ENCODE measurements at regions not wholly inside any gene's neighbourhood (a gene's known extent, or its start where the extent isn't known, plus 50 kb on each side); places are given as distances from the start of the nearest gene placed in this dataset.

DNA sequence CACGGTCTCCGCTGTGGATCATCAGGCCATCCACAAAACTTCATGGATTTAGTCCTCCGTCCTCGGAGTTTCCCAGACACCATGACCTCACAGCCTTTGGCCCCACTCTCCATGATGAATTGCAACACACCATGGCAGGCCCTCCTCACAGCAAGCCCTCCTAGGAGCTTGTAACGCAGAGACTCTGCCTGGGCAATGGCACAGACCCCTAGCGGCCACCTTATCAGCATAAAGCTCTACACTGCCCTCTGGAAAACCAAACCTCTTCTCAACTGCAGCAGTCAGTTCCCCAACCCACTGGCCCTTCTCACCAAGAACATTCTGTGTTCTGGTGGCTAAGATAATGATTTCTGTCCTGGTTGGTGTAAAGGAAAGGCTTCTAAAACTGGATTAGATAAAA lies 238.4 kb upstream of the USP15 start:
- TF ChIP-seq, protein P1, sequence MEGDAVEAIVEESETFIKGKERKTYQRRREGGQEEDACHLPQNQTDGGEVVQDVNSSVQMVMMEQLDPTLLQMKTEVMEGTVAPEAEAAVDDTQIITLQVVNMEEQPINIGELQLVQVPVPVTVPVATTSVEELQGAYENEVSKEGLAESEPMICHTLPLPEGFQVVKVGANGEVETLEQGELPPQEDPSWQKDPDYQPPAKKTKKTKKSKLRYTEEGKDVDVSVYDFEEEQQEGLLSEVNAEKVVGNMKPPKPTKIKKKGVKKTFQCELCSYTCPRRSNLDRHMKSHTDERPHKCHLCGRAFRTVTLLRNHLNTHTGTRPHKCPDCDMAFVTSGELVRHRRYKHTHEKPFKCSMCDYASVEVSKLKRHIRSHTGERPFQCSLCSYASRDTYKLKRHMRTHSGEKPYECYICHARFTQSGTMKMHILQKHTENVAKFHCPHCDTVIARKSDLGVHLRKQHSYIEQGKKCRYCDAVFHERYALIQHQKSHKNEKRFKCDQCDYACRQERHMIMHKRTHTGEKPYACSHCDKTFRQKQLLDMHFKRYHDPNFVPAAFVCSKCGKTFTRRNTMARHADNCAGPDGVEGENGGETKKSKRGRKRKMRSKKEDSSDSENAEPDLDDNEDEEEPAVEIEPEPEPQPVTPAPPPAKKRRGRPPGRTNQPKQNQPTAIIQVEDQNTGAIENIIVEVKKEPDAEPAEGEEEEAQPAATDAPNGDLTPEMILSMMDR (IDR thresholded peaks at IDR 0.05) = no peak
- no peak for TF ChIP-seq POLR2A (IDR thresholded peaks at IDR 0.05)

All from adrenal gland (tissue), 5 donors.